NCI-H69 (cell line): ENCODE measurements at regions not wholly inside any gene's neighbourhood (a gene's known extent, or its start where the extent isn't known, plus 50 kb on each side); places are given as distances from the start of the nearest gene placed in this dataset.

Source experiments
- DNase-seq: peaks from one replicate; lab custom pipeline; 2025; lab: John Stamatoyannopoulos, UW

- DNase-seq, result no peak
Observed at GRCh38 chr9:90306158-90306557, 336.5 kb downstream of the DIRAS2 start.

- DNase-seq, result peak; percentile 99
Observed at GRCh38 chr9:90307167-90307833, 335.3 kb downstream of the DIRAS2 start.

- peak; percentile 60 for DNase-seq
Observed at GRCh38 chr9:90307891-90308290, 334.7 kb downstream of the DIRAS2 start.

GRCh38 chr9:90308691-90309090 is 333.9 kb downstream of the DIRAS2 start:
- peak; percentile 65 for DNase-seq

GRCh38 chr9:90309809-90310520 is 332.7 kb downstream of the DIRAS2 start:
- no peak for DNase-seq

GRCh38 chr9:90310521-90310876 is 332.1 kb downstream of the DIRAS2 start:
- DNase-seq, result no peak

GRCh38 chr9:90311811-90312210 is 330.8 kb downstream of the DIRAS2 start:
- DNase-seq, result no peak

- no peak for DNase-seq
Observed at GRCh38 chr9:90322296-90322695, 320.3 kb downstream of the DIRAS2 start.

GRCh38 chr9:90325913-90326653 is 316.5 kb downstream of the DIRAS2 start:
- peak; percentile 57 for DNase-seq

GRCh38 chr9:90330231-90330630 is 312.4 kb downstream of the DIRAS2 start:
- no peak for DNase-seq

GRCh38 chr9:90331826-90332575 is 310.6 kb downstream of the DIRAS2 start:
- no peak for DNase-seq

GRCh38 chr9:90333226-90333625 is 309.4 kb downstream of the DIRAS2 start:
- DNase-seq, result no peak

- peak; percentile 59 for DNase-seq
Observed at GRCh38 chr9:90340421-90340820, 302.2 kb downstream of the DIRAS2 start.

GRCh38 chr9:90342607-90343006 is 300.0 kb downstream of the DIRAS2 start:
- no peak for DNase-seq

GRCh38 chr9:90343366-90343765 is 299.3 kb downstream of the DIRAS2 start:
- DNase-seq, result peak; percentile 65

GRCh38 chr9:90343991-90344390 is 298.6 kb downstream of the DIRAS2 start:
- DNase-seq, result peak; percentile 14

GRCh38 chr9:90365666-90366065 is 277.0 kb downstream of the DIRAS2 start:
- DNase-seq, result peak; percentile 80

GRCh38 chr9:90368241-90368640 is 274.4 kb downstream of the DIRAS2 start:
- DNase-seq, result peak; percentile 73

GRCh38 chr9:90368928-90369327 is 273.7 kb downstream of the DIRAS2 start:
- DNase-seq, result no peak

GRCh38 chr9:90379771-90380170 is 262.9 kb downstream of the DIRAS2 start:
- no peak for DNase-seq

GRCh38 chr9:90385146-90385545 is 257.5 kb downstream of the DIRAS2 start:
- DNase-seq, result no peak
